VCaP (cell line): ENCODE measurements at regions not wholly inside any gene's neighbourhood (a gene's known extent, or its start where the extent isn't known, plus 50 kb on each side); places are given as distances from the start of the nearest gene placed in this dataset.

Experiments used
- H3K27ac ChIP-seq: fragments of 450-650 bp; 2 replicates; pipeline ENCODE4 v1.5.1; 2017
- CTCF ChIP-seq: fragments of 450-650 bp; conservative IDR thresholded peaks from 2 replicates; pipeline ENCODE4 v1.5.1; 2017; ENCODE audit warnings: mild to moderate bottlenecking, moderate library complexity

GRCh38 chr18:70463085-70463484, 174.2 kb downstream of the SOCS6 start:
- no peak for TF ChIP-seq CTCF
- no peak overlapping the region for H3K27ac ChIP-seq

GRCh38 chr18:70462078-70462439, 173.2 kb downstream of the SOCS6 start:
- no peak for TF ChIP-seq CTCF
- no peak overlapping the region for H3K27ac ChIP-seq

GRCh38 chr18:70461323-70462077, 172.7 kb downstream of the SOCS6 start:
- H3K27ac ChIP-seq: no peak overlapping the region
- TF ChIP-seq CTCF: no peak

- TF ChIP-seq CTCF: no peak
- no peak overlapping the region for H3K27ac ChIP-seq
Observed at GRCh38 chr18:70459731-70460130, 170.9 kb downstream of the SOCS6 start.

GRCh38 chr18:70459251-70459650, 170.4 kb downstream of the SOCS6 start:
- TF ChIP-seq CTCF: no peak
- no peak overlapping the region for H3K27ac ChIP-seq

GRCh38 chr18:70457788-70458187, 168.9 kb downstream of the SOCS6 start:
- H3K27ac ChIP-seq: no peak overlapping the region
- TF ChIP-seq CTCF: no peak

- H3K27ac ChIP-seq: no peak overlapping the region
- TF ChIP-seq CTCF: no peak
Observed at GRCh38 chr18:70457223-70457622, 168.4 kb downstream of the SOCS6 start.
